ENCODE measurements at regions not wholly inside any gene's neighbourhood (a gene's known extent, or its start where the extent isn't known, plus 50 kb on each side); places are given as distances from the start of the nearest gene placed in this dataset.

- TF ChIP-seq CTCF (IDR thresholded peaks at IDR 0.05; ENCODE audit: insufficient read depth, low read length) = no peak
- TF ChIP-seq POLR2AphosphoS5 (IDR thresholded peaks at IDR 0.05; ENCODE audit: low read depth) = no peak
- TF ChIP-seq GABPA (IDR thresholded peaks at IDR 0.05; ENCODE audit: low read depth) = no peak
Measured at GRCh38 chr12:96085475-96085874, 50.1 kb upstream of the LTA4H start.
